Testis (tissue), 2 donors: ENCODE measurements at regions not wholly inside any gene's neighbourhood (a gene's known extent, or its start where the extent isn't known, plus 50 kb on each side); places are given as distances from the start of the nearest gene placed in this dataset.

ENCODE experiments used
- DNase-seq: peaks from one replicate; pipeline ENCODE4 v3.0.0-alpha.2; 2019
- H3K27ac ChIP-seq, 2 donors: fragments of 200-600 bp; sonication (generic); one replicate each; pipeline ENCODE4 v1.5.1; 2019
- H3K27me3 ChIP-seq: fragments of 200-600 bp; sonication (generic); one replicate; pipeline ENCODE4 v1.5.1; 2019
- H3K36me3 ChIP-seq: fragments of 200-600 bp; sonication (generic); one replicate; pipeline ENCODE4 v1.5.1; 2017; ENCODE audit warnings: low read depth; ENCODE audit errors: missing control alignments
- H3K4me1 ChIP-seq: fragments of 200-600 bp; sonication (generic); one replicate; pipeline ENCODE4 v1.5.1; 2019
- H3K4me3 ChIP-seq, 2 donors: fragments of 200-600 bp; sonication (generic); one replicate each; pipeline ENCODE4 v1.5.1; 2017 to 2019
- H3K9me3 ChIP-seq: fragments of 200-600 bp; sonication (generic); one replicate; pipeline ENCODE4 v1.5.1; 2017
- POLR2A ChIP-seq: fragments of 450-650 bp; IDR thresholded peaks from one replicate; pipeline ENCODE4 v1.6.1; 2017; ENCODE audit warnings: antibody characterized with exemption, mild to moderate bottlenecking, moderate library complexity
- WGBS, 2 donors: methylation state at CpG; one replicate each; pipeline ENCODE4 v1.1.5; 2018; 5-methylcytosine and 5-hydroxymethylcytosine counted together
- intact Hi-C: fragments of 100-400 bp; cut with DNase I; formaldehyde crosslinking; loops from one replicate; pipeline ENCODE4 v1.15.1; 2023; ENCODE audit warnings: low total_unique reads
- TF ChIP-seq, protein P1 (sequence below), 3 experiments: fragments of 450-650 bp in 2 of 3; fragments of 200-600 bp in 1 of 3; sonication (generic) in 1 of 3; IDR thresholded peaks; one replicate each; pipeline ENCODE4 v1.5.1; 2016 to 2019; ENCODE audit warnings: antibody characterized with exemption in 3 of 3, mild to moderate bottlenecking in 2 of 3, moderate library complexity in 1 of 3

GRCh38 chr18:73748731-73749130 is 398.9 kb downstream of the FBXO15 start:
- DNase-seq: no peak
- no peaks in the 10 kb centered on the region for H3K36me3 ChIP-seq
- H3K27me3 ChIP-seq: no peaks in the 10 kb centered on the region
- no peaks in the 10 kb centered on the region for H3K4me1 ChIP-seq
- WGBS, 2 donors: 62 to 65% methylated on average over 4 of the region's 4 CpGs
- H3K27ac ChIP-seq: no peak overlapping the region
- no peak for TF ChIP-seq POLR2A
- TF ChIP-seq, protein P1, sequence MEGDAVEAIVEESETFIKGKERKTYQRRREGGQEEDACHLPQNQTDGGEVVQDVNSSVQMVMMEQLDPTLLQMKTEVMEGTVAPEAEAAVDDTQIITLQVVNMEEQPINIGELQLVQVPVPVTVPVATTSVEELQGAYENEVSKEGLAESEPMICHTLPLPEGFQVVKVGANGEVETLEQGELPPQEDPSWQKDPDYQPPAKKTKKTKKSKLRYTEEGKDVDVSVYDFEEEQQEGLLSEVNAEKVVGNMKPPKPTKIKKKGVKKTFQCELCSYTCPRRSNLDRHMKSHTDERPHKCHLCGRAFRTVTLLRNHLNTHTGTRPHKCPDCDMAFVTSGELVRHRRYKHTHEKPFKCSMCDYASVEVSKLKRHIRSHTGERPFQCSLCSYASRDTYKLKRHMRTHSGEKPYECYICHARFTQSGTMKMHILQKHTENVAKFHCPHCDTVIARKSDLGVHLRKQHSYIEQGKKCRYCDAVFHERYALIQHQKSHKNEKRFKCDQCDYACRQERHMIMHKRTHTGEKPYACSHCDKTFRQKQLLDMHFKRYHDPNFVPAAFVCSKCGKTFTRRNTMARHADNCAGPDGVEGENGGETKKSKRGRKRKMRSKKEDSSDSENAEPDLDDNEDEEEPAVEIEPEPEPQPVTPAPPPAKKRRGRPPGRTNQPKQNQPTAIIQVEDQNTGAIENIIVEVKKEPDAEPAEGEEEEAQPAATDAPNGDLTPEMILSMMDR (IDR thresholded peaks at IDR 0.05): no peak
- no peaks in the 10 kb centered on the region for H3K9me3 ChIP-seq
- intact Hi-C loops: no loop called here
- no peak overlapping the region for H3K4me3 ChIP-seq

GRCh38 chr18:73746101-73746500 is 401.5 kb downstream of the FBXO15 start:
- no peak for DNase-seq
- no peaks in the 10 kb centered on the region for H3K36me3 ChIP-seq
- H3K4me1 ChIP-seq: no peaks in the 10 kb centered on the region
- TF ChIP-seq, protein P1 (IDR thresholded peaks at IDR 0.05): no peak
- TF ChIP-seq POLR2A: no peak
- intact Hi-C loops: no loop called here
- H3K9me3 ChIP-seq: no peaks in the 10 kb centered on the region
- no peak overlapping the region for H3K4me3 ChIP-seq
- no peaks in the 10 kb centered on the region for H3K27me3 ChIP-seq
- no peak overlapping the region for H3K27ac ChIP-seq

DNA sequence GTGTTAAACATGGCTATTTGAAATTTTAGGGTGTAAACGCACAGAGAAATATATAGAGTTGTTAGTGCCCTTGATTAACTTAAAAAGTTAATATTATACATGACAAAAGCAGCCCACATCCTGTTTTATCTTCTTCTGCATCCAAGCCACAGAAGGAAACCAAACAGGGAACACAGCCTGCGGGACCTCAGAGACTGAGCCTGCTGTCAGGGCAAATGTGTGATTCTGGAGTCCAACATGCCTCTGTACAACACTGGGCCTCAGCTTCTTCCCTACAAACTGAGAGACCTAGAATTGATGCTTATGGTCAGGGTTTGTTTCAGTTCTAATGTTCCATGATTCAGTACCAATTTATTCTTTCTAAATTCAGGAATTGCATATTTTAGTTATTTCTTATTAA is 404.7 kb downstream of the FBXO15 start:
- TF ChIP-seq POLR2A: no peak
- TF ChIP-seq, protein P1 (IDR thresholded peaks at IDR 0.05): no peak
- DNase-seq: no peak
- H3K27ac ChIP-seq: no peak overlapping the region
- H3K36me3 ChIP-seq: no peaks in the 10 kb centered on the region
- 66 to 73% methylated on average over 2 of the region's 2 CpGs for WGBS, 2 donors
- no peak overlapping the region for H3K4me3 ChIP-seq
- no peaks in the 10 kb centered on the region for H3K9me3 ChIP-seq
- H3K4me1 ChIP-seq: no peaks in the 10 kb centered on the region
- no peaks in the 10 kb centered on the region for H3K27me3 ChIP-seq
- intact Hi-C loops: no loop called here

DNA sequence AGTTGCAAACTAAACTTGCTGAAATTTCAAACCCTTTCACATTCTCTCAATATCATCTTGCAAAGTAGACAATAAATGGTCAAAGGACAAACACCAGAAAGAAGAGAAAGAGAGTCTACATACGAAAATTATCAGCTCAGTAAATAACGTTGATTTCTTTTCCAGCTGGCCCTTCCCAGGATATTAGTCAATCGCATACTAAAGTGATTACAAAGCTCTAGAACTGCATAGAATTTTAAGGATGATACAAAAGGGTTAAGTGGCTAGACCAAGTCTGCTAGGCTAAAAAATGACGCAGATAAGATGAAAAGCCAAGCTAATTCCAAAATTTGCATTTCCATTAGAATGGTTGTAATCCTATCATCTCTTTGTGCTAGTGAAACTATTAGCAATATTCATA is 405.7 kb downstream of the FBXO15 start:
- no peak overlapping the region for H3K27ac ChIP-seq
- no peak for TF ChIP-seq POLR2A
- TF ChIP-seq, protein P1 (IDR thresholded peaks at IDR 0.05): no peak
- no peak overlapping the region for H3K4me3 ChIP-seq
- H3K27me3 ChIP-seq: no peaks in the 10 kb centered on the region
- H3K36me3 ChIP-seq: no peaks in the 10 kb centered on the region
- WGBS, 2 donors: 71 to 79% methylated on average over 4 of the region's 4 CpGs
- no peaks in the 10 kb centered on the region for H3K9me3 ChIP-seq
- intact Hi-C loops: no loop called here
- H3K4me1 ChIP-seq: no peaks in the 10 kb centered on the region
- no peak for DNase-seq

- Histone ChIP-seq H3K27ac (no peak overlapping the region), H3K4me1 (no peaks in the 10 kb centered on the region), H3K27me3 (no peaks in the 10 kb centered on the region), H3K9me3 (no peaks in the 10 kb centered on the region), H3K36me3 (no peaks in the 10 kb centered on the region), H3K4me3 (no peak overlapping the region)
- intact Hi-C loops: no loop called here
- 73 to 88% methylated on average over 3 of the region's 3 CpGs for WGBS, 2 donors
- no peak for DNase-seq
- TF ChIP-seq, protein P1 (IDR thresholded peaks at IDR 0.05): no peak
- no peak for TF ChIP-seq POLR2A
These were observed 408.5 kb downstream of the FBXO15 start for GRCh38 chr18:73739098-73739497.
